Upper lobe of left lung (tissue), 4 donors: ENCODE measurements at regions not wholly inside any gene's neighbourhood (a gene's known extent, or its start where the extent isn't known, plus 50 kb on each side); places are given as distances from the start of the nearest gene placed in this dataset.

ENCODE experiments used
- EP300 ChIP-seq, 4 donors: sonication (generic); formaldehyde crosslinking; IDR thresholded peaks; one replicate each; pipeline ENCODE4 v1.5.1; 2017; ENCODE audit warnings: antibody characterized with exemption in 4 of 4, control low read depth in 2 of 4
- POLR2A ChIP-seq, 4 donors: fragments of 450-650 bp; IDR thresholded peaks; one replicate each; pipeline ENCODE4 v1.5.1; 2016 to 2017; ENCODE audit warnings: antibody characterized with exemption in 4 of 4, mild to moderate bottlenecking in 2 of 4
- POLR2AphosphoS5 ChIP-seq, 2 donors: sonication (generic); formaldehyde crosslinking; IDR thresholded peaks; one replicate each; pipeline ENCODE4 v1.5.1; 2017; ENCODE audit warnings: antibody characterized with exemption in 2 of 2
- TF ChIP-seq, protein P1 (sequence below), 6 experiments: fragments of 450-650 bp in 4 of 6; fragments of 200-600 bp in 2 of 6; sonication (generic) in 2 of 6; IDR thresholded peaks; one replicate each; pipeline ENCODE4 v1.5.1; 2016 to 2019; ENCODE audit warnings: antibody characterized with exemption in 6 of 6

DNA sequence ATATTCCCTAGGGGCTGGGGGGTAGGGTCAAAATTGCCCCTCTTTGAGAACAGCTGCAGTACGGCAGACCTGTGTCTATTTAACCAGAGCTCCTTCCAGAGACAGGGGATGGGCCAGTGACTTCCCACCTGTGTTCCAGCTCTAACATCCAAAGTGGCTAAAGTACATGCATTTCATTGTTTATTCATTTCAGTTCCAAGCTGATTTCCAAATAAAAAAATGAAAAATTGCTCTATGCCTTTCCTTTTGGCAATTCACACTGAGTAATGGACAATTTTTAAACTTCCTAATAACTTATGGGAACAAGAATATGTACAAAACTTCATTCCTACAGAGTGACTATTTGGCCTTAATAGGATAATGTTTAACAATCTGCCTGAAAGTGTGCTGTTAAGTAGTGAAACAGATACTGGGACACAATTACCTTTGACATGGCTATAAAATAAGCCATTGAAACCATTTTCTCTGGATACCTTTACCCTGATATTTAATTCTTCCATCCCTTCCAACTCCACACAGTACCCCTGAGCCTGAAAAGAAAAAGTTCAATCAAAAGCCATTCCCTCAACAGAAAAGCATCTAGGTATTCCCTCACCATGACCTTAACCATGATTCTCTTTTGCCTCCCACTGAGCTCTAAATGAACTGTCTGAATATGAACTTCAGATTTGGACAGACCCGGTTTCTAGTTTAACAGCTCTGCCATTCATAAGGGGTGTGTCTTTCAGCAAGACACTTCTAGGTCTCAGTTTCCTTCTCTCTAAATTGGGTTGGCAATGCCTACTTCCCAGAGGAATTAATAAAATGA lies 73.1 kb downstream of the RDH14 start:
- no peak for TF ChIP-seq POLR2A (IDR thresholded peaks at IDR 0.05)
- TF ChIP-seq, protein P1, sequence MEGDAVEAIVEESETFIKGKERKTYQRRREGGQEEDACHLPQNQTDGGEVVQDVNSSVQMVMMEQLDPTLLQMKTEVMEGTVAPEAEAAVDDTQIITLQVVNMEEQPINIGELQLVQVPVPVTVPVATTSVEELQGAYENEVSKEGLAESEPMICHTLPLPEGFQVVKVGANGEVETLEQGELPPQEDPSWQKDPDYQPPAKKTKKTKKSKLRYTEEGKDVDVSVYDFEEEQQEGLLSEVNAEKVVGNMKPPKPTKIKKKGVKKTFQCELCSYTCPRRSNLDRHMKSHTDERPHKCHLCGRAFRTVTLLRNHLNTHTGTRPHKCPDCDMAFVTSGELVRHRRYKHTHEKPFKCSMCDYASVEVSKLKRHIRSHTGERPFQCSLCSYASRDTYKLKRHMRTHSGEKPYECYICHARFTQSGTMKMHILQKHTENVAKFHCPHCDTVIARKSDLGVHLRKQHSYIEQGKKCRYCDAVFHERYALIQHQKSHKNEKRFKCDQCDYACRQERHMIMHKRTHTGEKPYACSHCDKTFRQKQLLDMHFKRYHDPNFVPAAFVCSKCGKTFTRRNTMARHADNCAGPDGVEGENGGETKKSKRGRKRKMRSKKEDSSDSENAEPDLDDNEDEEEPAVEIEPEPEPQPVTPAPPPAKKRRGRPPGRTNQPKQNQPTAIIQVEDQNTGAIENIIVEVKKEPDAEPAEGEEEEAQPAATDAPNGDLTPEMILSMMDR (IDR thresholded peaks at IDR 0.05) = no peak
- TF ChIP-seq EP300 (IDR thresholded peaks at IDR 0.05) = no peak
- no peak for TF ChIP-seq POLR2AphosphoS5 (IDR thresholded peaks at IDR 0.05)
